NCI-H446 (cell line): ENCODE measurements at regions not wholly inside any gene's neighbourhood (a gene's known extent, or its start where the extent isn't known, plus 50 kb on each side); places are given as distances from the start of the nearest gene placed in this dataset.
"Not testable (repeated sequence)": the region's sequence is repeated elsewhere in the genome, so short reads cannot be mapped to it uniquely, and the experiment has no call there.

ENCODE experiments used
- DNase-seq, 2 experiments: peaks; one replicate each; lab custom pipeline; 2025; lab: John Stamatoyannopoulos, UW

DNA sequence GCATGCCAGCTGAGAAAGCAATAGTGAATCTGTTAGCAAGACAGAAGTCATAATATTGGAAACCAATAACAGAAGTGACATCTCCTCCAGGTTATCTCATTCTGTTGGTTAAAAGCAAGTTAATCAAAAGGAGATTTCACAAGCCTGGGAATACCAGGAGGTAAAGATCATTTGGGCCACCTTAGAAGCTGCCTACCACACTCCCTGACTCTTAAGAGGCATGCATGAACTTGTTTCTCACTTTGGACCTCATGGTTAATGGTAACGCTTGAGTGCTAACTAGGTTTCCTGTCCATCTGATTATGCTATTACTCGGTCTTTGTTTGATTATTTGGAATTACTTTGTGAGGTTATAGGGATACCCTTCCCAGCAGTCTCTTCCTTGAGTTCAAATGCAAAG is 650.8 kb upstream of the SGO1 start:
- peak in 1 of 2 experiments; percentile 29 for DNase-seq

DNA sequence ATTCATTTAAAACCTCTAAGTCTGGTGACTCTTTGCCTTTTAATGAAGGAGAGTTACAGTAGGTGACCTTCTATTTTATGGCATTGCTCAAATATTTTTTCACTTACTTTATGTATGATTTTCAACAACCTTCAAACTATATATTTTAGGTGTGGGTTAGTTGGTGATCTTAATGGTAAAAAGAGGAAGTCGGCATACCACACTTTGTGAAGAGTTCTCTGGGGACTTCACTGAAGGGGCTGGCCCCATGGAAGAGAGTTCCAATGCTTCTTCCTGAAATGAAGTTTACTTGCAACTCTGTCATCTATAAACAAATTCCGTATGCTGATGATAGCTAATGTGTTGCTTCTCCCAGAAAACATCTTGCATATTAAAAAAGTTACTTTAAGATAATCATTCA is 647.0 kb upstream of the SGO1 start:
- no peak for DNase-seq

- DNase-seq: no peak
Measured at GRCh38 chr3:20822251-20822650, 636.2 kb upstream of the SGO1 start.

GRCh38 chr3:20820872-20821271 is 634.9 kb upstream of the SGO1 start:
- not testable (repeated sequence) for DNase-seq

DNA sequence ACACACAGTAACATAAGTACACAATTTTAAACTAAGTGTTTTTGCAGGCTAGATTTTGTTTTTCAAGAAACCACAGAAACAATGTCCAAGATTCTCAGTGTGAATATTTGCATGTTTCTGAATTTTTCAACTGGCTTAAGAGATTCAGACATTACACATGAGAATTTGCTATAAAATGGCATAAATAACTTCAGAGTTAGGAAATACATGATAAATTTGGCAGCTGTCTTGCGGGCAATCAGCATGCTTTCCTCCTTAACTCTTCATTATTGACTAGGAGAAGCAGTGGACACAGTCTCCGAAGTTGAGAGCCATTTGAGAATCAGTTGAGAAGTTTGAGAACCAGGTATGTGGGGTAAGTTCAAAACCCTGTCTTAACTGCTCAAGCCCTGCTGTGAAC is 625.6 kb upstream of the SGO1 start:
- no peak for DNase-seq

DNA sequence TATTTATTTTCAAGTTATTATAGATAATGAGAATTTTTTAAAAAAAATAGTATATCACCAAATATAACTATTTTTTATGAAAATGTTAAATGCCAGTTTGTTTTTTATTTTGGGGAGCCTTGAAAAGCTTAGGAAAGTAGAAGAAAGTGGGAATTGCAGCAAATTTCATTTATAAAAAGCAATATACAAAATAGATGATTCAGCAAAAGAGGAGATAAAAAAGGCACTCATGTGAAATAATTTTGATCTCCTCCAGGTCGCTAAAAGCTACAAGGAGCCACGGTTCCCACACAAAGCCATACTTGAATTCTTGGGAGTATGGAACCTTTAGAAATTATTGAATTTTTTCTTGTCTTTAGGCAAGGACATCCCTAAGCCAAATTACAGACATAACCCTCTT is 625.0 kb upstream of the SGO1 start:
- DNase-seq: no peak

DNA sequence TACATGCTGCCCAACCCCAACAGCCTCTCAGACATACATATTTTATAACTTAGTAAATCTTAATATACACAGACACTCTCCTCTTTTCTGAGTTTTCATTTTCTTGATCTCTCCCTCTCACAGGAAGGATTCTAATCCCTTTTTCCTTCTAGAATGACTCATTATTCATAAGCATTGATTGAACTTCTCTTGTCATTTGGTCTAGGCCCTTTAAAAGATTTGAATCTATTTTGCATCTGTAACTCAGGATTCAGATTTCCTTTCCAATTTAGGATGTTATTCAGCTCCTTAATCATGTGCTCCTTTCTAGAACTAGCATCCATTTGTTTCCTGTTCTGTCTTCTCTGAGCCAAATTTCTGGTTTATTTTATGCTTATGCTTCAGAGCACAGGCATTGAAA is 624.5 kb upstream of the SGO1 start:
- DNase-seq: no peak

DNA sequence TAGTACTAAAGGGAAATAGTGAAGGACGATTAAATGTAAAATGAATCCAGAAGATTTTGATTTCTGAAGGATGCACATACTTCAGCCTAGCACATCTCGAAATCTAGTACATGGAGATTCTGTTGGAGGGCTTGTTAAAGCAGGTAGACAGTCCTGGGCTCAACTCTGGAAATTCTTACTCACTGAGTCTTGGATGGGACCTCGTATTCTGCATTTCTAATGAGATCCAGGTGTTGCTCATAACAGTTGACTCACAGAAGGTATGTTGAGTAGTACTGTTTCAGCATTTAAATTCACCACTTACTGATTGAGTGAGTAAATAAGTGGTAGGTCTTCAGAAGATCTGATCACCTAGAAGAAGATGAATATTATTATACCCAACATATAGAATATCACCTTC is 623.4 kb upstream of the SGO1 start:
- DNase-seq: no peak

DNA sequence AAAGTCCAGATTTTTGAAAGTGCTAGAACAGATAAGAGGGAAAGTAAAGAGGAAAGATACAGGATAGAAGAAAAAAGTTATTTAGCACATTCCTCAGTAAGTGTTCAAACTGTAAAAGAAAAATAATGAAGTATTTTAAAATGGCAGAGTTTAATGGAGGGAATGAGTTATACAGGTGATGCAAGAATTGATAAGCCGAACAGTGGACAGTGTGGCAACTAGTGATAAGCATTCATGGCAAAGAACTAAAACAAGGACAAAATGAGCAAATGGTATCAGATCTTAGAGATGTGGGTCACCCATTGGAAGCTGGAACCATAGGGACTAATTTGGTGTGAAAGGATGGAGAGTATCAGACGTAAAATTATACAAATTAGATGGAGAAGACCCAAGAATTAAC is 622.9 kb upstream of the SGO1 start:
- no peak for DNase-seq

DNA sequence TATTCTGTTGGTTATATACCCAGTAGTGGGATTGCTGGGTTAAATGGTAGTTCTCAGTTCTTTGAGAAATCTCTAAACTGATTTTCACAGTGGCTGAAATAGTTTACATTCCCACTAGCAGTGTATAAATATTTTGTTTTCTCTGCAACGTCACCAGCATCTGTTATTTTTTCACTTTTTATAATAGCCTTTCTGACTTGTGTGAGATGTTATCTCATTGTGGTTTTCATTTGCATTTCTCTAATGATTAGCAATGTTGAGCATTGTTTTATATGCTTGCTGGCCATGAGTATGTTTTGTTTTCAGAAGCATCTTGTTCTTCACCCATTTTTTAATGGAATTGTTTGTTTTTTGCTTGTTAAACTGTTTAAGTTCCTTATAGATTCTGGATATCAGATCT is 612.7 kb upstream of the SGO1 start:
- DNase-seq: no peak

- no peak for DNase-seq
Measured at GRCh38 chr3:20787005-20787404, 601.0 kb upstream of the SGO1 start.

DNA sequence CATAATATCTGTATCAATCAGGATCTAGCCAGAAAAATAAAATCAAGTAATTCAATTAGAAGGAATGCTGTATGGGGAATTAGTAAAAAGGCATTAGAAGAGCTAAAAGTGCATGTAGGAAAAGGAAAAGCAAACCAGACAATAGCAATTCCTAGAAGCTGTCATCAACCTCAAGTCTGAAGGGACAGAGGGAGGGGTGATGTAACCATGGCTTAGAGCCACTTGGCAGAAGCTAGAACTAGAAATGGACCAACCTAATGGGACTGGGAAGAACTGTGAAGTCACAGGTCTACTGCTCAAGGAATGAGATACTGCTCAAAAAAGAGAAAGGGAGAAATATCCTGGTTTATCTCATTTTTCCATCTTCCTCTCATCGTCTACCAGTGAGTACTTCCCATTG is 590.7 kb upstream of the SGO1 start:
- DNase-seq: peak in 1 of 2 experiments; percentile 31

DNA sequence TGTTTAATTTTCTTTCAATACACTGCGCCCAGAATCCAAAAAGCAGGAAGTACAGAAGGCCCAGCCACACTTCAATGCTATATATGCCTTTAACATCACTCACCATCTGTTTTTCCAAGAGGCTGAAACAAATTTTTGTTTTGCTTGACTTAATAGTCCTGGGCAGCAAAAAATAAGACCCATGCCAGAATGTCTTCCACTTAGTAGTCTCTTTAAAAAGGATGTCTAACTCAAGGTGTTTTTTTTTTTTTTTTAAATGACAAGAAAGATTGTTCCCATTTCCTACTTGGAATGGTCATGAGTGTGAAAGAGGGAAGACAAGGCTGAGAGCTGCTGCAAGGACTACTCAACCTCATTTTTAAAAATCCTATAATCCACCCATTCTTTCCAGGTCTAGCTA is 590.3 kb upstream of the SGO1 start:
- DNase-seq: peak in 1 of 2 experiments; percentile 36

- no peak for DNase-seq
Measured at GRCh38 chr3:20773320-20773984, 587.4 kb upstream of the SGO1 start.

GRCh38 chr3:20772869-20773268 is 586.9 kb upstream of the SGO1 start:
- DNase-seq: no peak

DNA sequence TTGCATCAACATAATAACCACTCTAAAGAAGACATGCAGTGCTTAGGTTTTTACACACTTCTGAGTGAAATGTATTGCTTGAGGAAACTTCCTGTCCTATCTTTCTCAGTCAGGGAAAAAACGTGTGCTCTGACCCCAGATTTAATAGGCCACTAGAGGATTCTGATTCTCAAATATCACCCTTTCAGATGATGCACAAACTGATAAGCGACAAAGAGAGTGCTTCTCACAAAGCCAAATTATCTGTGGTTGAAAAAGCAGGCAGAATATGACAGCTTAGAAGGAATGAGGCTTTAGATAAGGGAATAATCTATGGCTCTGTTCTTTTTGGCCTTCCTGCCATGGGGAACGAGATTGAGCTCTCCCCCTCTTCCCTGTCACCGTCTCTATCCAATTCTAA is 583.4 kb upstream of the SGO1 start:
- DNase-seq: no peak

DNA sequence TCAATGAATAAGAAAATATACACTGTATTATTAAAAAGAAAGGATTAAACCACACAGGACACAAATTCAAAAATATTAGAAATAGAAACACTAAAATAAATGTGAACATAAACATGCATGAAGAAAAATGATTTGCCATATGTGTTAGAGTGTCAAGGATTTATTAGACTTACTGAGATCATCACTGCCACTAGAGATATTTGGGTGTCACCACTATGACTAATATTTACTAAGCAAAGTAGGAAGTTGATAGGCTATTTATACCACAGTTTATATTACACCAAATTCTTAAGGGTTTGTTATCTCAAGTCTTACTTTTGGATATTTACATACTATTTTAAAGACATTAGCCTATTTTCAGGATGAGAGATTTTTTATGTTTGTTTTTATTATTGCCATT is 575.0 kb upstream of the SGO1 start:
- no peak for DNase-seq

DNA sequence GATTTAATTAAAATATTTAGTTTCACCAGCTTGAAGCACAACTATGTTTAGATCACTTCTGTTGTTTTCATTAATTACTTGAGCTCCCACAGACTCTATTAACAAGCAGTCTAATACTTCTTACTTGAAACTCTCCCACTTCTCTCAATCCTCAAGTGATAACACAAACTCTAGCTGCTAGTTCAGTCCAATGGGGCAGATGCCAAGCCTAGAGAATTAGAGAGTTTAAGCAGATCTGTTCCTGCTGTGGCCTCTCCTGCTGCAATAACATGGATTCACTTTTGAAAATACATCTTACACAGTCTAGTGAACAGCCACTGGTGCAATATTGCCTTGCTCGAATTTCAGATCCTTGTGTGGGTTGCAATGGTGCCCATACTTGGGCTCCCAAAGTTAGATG is 566.4 kb upstream of the SGO1 start:
- DNase-seq: peak in 1 of 2 experiments; percentile 1

GRCh38 chr3:20751296-20751695 is 565.3 kb upstream of the SGO1 start:
- DNase-seq: no peak

DNA sequence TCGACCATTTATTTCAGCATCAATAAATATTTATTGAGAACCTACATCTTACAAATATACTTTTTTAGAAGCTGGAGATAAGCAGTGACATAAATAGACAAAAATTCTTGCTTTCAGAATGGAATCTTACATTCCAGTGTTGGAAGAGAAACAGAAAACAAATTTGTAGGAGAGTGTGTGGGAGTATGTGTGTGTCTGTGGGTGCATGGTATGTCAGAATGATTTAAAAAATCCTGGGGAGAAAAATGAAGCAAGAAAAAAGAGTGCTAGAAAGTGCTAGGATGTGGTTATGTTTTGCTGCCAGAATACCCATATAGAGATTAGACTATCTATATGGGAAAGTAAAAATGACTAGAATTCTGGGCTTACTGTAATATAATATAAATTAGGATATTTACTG is 561.7 kb upstream of the SGO1 start:
- no peak for DNase-seq

DNA sequence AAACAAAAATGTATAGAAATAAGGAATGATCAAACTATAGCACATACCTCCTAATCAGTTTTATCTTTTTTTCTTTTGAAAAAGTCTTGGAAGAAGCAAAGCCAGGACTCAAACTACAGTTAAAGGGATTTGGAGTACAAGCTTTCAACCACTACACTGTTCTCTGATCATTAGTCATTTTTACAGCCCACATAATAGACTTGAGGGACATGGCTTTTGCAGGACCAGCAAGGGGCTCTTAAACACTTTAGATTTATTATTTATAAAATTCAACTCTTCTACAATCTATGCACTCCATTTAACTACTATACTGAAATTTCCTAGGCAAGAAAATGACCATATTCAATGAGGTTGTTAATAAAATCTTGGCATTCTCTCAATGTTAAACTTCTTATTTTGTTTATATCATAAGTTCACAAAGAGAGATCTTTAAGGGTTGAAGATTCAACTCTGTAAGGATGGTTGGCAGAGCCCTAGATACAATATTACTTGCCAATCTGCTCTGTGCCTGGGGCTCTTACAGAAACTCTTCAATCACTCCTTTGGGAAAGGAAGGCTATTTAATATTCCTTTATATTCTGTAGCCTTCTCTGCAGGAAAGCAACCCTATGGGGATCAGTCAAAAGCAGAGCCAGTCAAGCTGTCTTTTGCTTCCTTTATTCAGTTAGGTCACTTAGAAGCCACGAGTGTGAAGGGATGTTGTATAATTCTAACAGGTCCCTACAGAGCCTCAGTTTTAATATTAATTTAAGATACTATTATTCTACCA is 557.7 kb upstream of the SGO1 start:
- DNase-seq: peak in 1 of 2 experiments; percentile 9

GRCh38 chr3:20742903-20743552 is 557.0 kb upstream of the SGO1 start:
- no peak for DNase-seq

DNA sequence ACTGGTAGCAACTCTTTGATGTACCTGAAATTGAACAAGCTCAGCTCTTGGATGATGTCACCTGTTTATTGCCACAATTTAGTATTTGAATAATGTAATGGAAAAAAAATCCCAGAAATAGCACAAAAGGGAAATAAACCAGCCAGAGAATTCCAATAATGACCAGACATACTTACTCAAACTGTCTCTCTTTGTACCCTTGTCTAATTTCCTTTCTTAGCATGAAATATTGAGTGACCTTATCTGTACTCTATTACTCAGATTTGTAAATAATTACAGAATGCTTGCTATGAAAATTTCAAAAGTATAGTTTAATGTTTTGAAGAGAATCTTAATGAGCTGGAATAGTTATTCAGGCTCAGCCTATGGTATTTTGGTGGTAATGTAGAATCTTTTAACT is 555.4 kb upstream of the SGO1 start:
- DNase-seq: no peak
